ENCODE measurements at regions not wholly inside any gene's neighbourhood (a gene's known extent, or its start where the extent isn't known, plus 50 kb on each side); places are given as distances from the start of the nearest gene placed in this dataset.
A peak's percentile ranks its signal among the peaks of the same experiment; 100 is the strongest.

DNA sequence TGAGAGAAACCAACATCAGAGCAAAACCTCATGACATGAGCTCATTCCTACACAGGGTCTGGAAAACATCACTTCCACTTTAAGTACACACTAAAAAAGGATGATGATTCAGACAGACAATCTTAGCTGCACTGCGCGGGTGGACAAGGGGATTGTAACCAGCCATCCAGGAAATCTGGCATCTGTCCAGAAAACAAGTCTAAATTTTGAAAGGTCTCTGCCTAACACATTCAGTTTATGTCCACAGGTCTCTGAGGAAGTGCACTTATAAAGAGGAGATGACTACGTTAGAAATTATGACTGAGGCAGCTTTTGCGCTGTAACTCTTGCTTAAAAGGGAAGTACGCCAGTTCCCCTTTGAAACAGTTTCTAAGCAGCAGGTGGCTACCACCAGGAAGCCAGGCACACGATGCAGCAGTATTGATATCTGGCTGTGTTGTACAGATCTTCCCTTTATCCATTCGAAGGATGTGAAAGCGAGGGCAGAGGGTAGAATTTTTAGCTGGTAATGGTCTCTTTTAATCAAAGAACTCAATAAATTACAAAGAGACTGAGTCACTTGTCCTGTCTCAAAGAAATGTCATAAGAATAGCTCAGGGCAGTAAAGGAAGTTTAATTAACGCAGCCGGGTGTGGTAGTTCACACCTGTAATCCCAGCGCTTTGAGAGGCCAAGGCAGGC, 128.0 kb downstream of the SETD4 start:
- peak overlapping the region; percentile 0; the same call in 1 of the 2 replicates for H3K4me3 ChIP-seq (ENCODE audit: low read depth, low read length)
- CTCF ChIA-PET = interaction anchor here (0.7 to 1.6 kb wide), 4 partner anchors 95 to 1239 kb away, joined by 3 to 4 read pairs (median 4); no protein-coding TSS in a partner anchor
- POLR2A ChIA-PET = interaction anchor here (1.0 kb wide), 1 partner anchor 943 kb away, joined by 4 read pairs; no protein-coding TSS in a partner anchor
- TF ChIP-seq CTCF (IDR thresholded peaks at IDR 0.05; ENCODE audit: insufficient read depth, low read length, missing control alignments) = no peak
- peak; percentile 60 for DNase-seq (ENCODE audit: low read depth, low spot score)

GRCh38 chr21:35929901-35930300, 130.4 kb downstream of the SETD4 start:
- DNase-seq (ENCODE audit: low read depth, low spot score) = no peak
- POLR2A ChIA-PET = no interaction called here
- no peak overlapping the region for H3K4me3 ChIP-seq (ENCODE audit: low read depth, low read length)
- no peak for TF ChIP-seq CTCF (IDR thresholded peaks at IDR 0.05; ENCODE audit: insufficient read depth, low read length, missing control alignments)
- CTCF ChIA-PET = interaction anchor here (1.0 to 2.4 kb wide), 3 partner anchors 10 to 1237 kb away, joined by 3 to 7 read pairs (median 4); no protein-coding TSS in a partner anchor

DNA sequence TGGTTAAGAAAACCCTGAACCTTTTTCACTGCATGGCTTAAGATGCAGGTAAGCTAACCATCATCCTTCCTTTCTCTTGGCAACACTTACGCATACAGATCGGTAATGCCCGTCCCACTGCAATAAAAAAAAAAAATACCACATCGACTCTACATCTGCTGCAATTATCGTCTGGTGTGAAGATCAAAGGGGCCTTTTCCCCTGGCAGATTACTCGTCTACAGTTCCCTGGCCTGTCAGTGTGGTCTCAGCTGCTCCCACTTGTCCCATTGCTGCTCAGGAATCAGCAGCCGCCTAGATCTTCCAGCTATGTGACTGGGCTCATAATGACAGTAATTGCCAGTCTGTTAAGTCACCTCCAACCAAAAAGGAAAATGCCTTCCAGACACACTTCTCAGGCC, 133.1 kb downstream of the SETD4 start:
- no peak overlapping the region for H3K4me3 ChIP-seq (ENCODE audit: low read depth, low read length)
- no peak for DNase-seq (ENCODE audit: low read depth, low spot score)
- ChIA-PET POLR2A (no interaction called here), CTCF (interaction anchor here (0.7 to 1.0 kb wide), 2 partner anchors 13 to 55 kb away, joined by 3 to 4 read pairs; no protein-coding TSS in a partner anchor)
- TF ChIP-seq CTCF (IDR thresholded peaks at IDR 0.05; ENCODE audit: insufficient read depth, low read length, missing control alignments) = no peak

DNA sequence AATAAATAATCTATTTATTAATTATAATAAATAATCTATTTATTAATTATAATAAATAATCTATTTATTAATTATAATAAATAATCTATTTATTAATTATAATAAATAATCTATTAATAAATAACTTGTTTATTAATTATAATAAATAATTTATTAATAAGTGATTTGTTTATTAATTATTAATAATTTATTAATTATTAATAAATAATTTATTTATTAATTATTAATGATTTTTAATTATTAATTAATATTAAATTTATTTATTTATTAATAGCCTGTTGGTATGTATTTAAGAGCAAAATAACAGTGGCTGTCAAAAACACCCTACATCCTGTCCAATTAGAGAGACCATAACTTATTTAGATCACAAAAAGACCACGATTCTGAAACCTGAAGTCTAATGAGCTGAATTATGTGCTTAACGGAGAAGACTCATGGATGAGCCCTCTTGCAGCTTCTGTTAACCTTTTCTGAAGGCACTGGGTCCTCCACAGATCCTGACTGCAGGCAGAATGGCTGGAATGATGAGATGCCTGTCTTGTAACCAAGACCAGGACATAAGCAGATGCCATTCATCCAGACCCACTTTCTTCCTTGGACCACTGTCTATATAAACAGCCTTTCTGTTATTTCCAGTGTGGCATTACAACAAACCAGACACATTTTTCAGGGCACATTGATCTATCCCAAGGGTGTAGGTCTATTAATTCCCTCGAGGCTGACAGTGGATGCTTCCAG, 134.2 kb downstream of the SETD4 start:
- no peak for TF ChIP-seq CTCF (IDR thresholded peaks at IDR 0.05; ENCODE audit: insufficient read depth, low read length, missing control alignments)
- H3K4me3 ChIP-seq (ENCODE audit: low read depth, low read length) = no peak overlapping the region
- no peak for DNase-seq (ENCODE audit: low read depth, low spot score)
- POLR2A ChIA-PET = interaction anchor here (0.7 kb wide), 1 partner anchor 189 kb away, joined by 3 read pairs; no protein-coding TSS in a partner anchor
- CTCF ChIA-PET = interaction anchor here (1.0 to 1.3 kb wide), 2 partner anchors 10 to 1233 kb away, joined by 3 read pairs; no protein-coding TSS in a partner anchor

GRCh38 chr21:35925497-35925896, 134.8 kb downstream of the SETD4 start:
- POLR2A ChIA-PET = interaction anchor here (1.1 kb wide), 1 partner anchor 1037 kb away, joined by 3 read pairs; no protein-coding TSS in a partner anchor
- H3K4me3 ChIP-seq (ENCODE audit: low read depth, low read length) = no peak overlapping the region
- CTCF ChIA-PET = interaction anchor here (1.0 to 1.1 kb wide), 3 partner anchors 10 to 1180 kb away, joined by 3 read pairs; no protein-coding TSS in a partner anchor
- no peak for TF ChIP-seq CTCF (IDR thresholded peaks at IDR 0.05; ENCODE audit: insufficient read depth, low read length, missing control alignments)
- no peak for DNase-seq (ENCODE audit: low read depth, low spot score)

Measured in AG04449 (cell line).